H54 (cell line): ENCODE measurements at regions not wholly inside any gene's neighbourhood (a gene's known extent, or its start where the extent isn't known, plus 50 kb on each side); places are given as distances from the start of the nearest gene placed in this dataset.

Source experiments
- DNase-seq: peaks from one replicate; pipeline ENCODE4 v3.0.0; 2011; ENCODE audit warnings: low spot score, mixed read lengths; ENCODE audit not compliant: insufficient read length
- FAIRE-seq: peaks from 3 replicates; lab custom pipeline; 2011; peaks lifted over from hg19 to GRCh38; lab: Jason Lieb, UNC
- POLR2A ChIP-seq: IDR thresholded peaks from 2 replicates; pipeline ENCODE4 v1.6.1; 2011; ENCODE audit warnings: low read depth, mild to moderate bottlenecking, low read length

- no peak for FAIRE-seq
- TF ChIP-seq POLR2A: no peak
Observed at GRCh38 chr22:49528420-49528720, 299.3 kb downstream of the BRD1 start.

GRCh38 chr22:49527611-49528419, 299.9 kb downstream of the BRD1 start:
- no peak for TF ChIP-seq POLR2A
- no peak for FAIRE-seq
- DNase-seq: no peak

More at GRCh38 chr22:49528420-49528720, 299.3 kb downstream of the BRD1 start:
- no peak for DNase-seq

- FAIRE-seq: no peak
- TF ChIP-seq POLR2A: no peak
- DNase-seq: no peak
Observed at GRCh38 chr22:49525801-49526535, 301.7 kb downstream of the BRD1 start.

GRCh38 chr22:49525360-49525759, 302.3 kb downstream of the BRD1 start:
- TF ChIP-seq POLR2A: no peak
- FAIRE-seq (no peak), DNase-seq (no peak)

- TF ChIP-seq POLR2A: no peak
- DNase-seq: no peak
- no peak for FAIRE-seq
Observed at GRCh38 chr22:49524362-49524761, 303.3 kb downstream of the BRD1 start.

- no peak for TF ChIP-seq POLR2A
- no peak for DNase-seq
- FAIRE-seq: no peak
Observed at GRCh38 chr22:49523374-49524008, 304.2 kb downstream of the BRD1 start.

GRCh38 chr22:49522582-49523373, 304.9 kb downstream of the BRD1 start:
- no peak for TF ChIP-seq POLR2A
- no peak for FAIRE-seq
- no peak for DNase-seq

- FAIRE-seq (no peak), DNase-seq (no peak)
- TF ChIP-seq POLR2A: no peak
Observed at GRCh38 chr22:49521787-49522224, 305.9 kb downstream of the BRD1 start.

- no peak for FAIRE-seq
- TF ChIP-seq POLR2A: no peak
- DNase-seq: no peak
Observed at GRCh38 chr22:49519117-49519737, 308.4 kb downstream of the BRD1 start.

- DNase-seq: no peak
- FAIRE-seq: no peak
- TF ChIP-seq POLR2A: no peak
Observed at GRCh38 chr22:49518436-49518970, 309.2 kb downstream of the BRD1 start.

- FAIRE-seq (no peak), DNase-seq (no peak)
- no peak for TF ChIP-seq POLR2A
Observed at GRCh38 chr22:49517667-49518185, 309.9 kb downstream of the BRD1 start.

- no peak for DNase-seq
- no peak for TF ChIP-seq POLR2A
- no peak for FAIRE-seq
Observed at GRCh38 chr22:49517211-49517610, 310.5 kb downstream of the BRD1 start.

GRCh38 chr22:49515475-49515874, 312.2 kb downstream of the BRD1 start:
- DNase-seq (no peak), FAIRE-seq (no peak)
- no peak for TF ChIP-seq POLR2A
